Stimulated activated memory B cell treated with anti-CD40 and anti-IgM and Interleukin-4, amounts not matched to agents 10 μg/mL and 1 μg/mL and 100 μg/mL, for 72 hours (primary cell): ENCODE measurements at regions not wholly inside any gene's neighbourhood (a gene's known extent, or its start where the extent isn't known, plus 50 kb on each side); places are given as distances from the start of the nearest gene placed in this dataset.
"Not testable (repeated sequence)": the region's sequence is repeated elsewhere in the genome, so short reads cannot be mapped to it uniquely, and the experiment has no call there.

ENCODE experiments used
- ATAC-seq: fragments of 150-1000 bp; cut with Tn5 transposase; 2 replicates; pipeline ENCODE4 v1.10.0; 2021
- H3K27ac Mint-ChIP-seq: one replicate; pipeline ENCODE4 v1.8.0; 2022; ENCODE audit warnings: mild to moderate bottlenecking, mixed read lengths
- H3K27me3 Mint-ChIP-seq: one replicate; pipeline ENCODE4 v1.8.0; 2022; ENCODE audit warnings: mixed read lengths
- H3K36me3 Mint-ChIP-seq: one replicate; pipeline ENCODE4 v1.8.0; 2022; ENCODE audit warnings: mixed read lengths
- H3K4me1 Mint-ChIP-seq: one replicate; pipeline ENCODE4 v1.8.0; 2022; ENCODE audit warnings: mixed read lengths
- H3K4me3 Mint-ChIP-seq: one replicate; pipeline ENCODE4 v1.8.0; 2022; ENCODE audit warnings: mild to moderate bottlenecking, moderate library complexity, mixed read lengths
- H3K9me3 Mint-ChIP-seq: one replicate; pipeline ENCODE4 v1.8.0; 2022; ENCODE audit warnings: mixed read lengths

DNA sequence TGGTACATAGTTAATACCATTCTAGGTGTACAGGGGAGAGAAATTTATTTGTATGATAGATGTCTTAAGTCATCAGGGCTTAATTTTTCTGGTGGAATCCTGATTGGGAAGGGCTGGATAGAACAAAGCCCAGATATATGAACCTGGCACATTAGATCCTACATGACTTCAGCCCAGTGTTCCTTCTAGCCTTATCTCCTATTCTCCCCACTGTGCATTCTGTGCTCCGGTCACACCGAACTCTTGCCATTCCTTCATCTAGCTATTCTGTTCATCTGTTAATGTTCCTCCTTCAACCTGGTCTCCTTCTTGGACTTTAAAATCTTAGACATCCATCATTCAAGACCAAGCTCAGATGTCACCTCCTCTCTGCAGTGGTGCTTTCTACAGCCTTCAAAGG, 68.9 kb upstream of the EED start:
- Mint-ChIP-seq H3K4me1 (peaks cover 13% of the 10 kb centered on the region), H3K9me3 (no peaks in the 10 kb centered on the region), H3K36me3 (no peaks in the 10 kb centered on the region), H3K4me3 (no peak overlapping the region), H3K27ac (no peak overlapping the region), H3K27me3 (no peaks in the 10 kb centered on the region)
- no peak for ATAC-seq

DNA sequence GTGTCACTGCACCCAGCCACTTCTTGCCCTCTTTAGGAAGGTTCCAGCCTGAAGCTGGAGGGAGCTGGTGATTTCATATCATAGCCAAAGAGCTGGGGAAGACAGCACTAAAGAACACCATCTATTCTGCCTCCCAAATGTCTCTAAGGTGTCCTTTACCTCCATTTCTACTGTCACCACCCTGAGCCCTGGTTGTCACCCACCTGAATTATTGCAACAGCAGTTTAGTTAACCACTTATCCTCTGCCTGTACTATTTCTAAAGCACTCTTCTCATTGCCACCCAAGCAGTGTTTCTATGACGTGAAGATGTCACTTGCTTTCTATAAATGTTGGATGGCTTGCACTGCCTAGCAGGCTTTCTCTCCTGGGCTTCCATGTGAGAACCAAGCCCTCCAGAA, 69.4 kb upstream of the EED start:
- H3K36me3 Mint-ChIP-seq: no peaks in the 10 kb centered on the region
- no peak overlapping the region for H3K4me3 Mint-ChIP-seq
- H3K9me3 Mint-ChIP-seq: no peaks in the 10 kb centered on the region
- peaks cover 13% of the 10 kb centered on the region for H3K4me1 Mint-ChIP-seq
- ATAC-seq: no peak
- no peak overlapping the region for H3K27ac Mint-ChIP-seq
- no peaks in the 10 kb centered on the region for H3K27me3 Mint-ChIP-seq

DNA sequence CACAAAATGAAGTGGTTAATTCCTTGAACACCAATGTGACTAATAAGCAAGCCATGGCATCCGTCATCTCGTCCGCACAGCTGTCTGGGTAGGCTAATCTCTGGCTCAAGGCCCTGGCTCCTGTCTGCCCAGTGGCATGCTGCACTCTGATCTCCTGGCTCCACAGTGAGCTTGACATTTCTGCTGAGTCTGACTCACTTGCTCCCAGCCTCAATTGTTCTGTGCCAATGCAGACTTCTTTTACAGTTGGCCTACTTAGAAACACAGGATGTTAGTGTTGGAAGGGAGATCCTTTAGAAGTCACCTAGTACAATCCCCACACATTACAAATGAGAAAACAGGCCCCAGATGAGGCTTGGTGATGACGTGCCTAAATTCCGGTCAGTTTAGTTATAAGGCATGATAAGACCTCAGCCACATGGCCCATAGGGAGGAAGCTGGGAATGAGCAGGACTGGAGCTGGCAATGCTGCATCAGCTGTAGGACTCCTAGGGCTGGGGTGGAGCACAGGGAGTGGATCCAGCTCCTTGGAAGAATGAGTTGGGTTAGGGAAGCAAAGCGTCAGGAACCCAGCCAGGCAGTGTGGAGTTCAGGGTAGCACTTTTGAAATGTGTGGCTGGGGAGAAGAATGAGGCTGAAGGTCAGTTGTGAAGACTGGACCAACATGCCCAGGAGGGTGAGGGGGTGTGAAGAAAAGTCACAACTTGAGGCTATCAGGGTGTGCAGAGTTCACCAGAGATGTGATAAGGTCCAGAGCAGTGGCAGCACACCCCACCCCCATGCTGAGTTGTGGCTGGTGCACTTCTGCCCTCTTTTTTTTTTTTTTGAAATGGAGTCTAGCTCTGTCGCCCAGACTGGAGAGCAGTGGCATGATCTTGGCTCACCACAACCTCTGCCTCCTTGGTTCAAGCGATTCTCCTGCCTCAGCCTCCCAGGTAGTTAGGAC, 70.2 kb upstream of the EED start:
- no peak overlapping the region for H3K27ac Mint-ChIP-seq
- H3K9me3 Mint-ChIP-seq: no peaks in the 10 kb centered on the region
- H3K4me1 Mint-ChIP-seq: peaks cover 13% of the 10 kb centered on the region
- no peak for ATAC-seq
- H3K27me3 Mint-ChIP-seq: no peaks in the 10 kb centered on the region
- H3K4me3 Mint-ChIP-seq: no peak overlapping the region
- no peaks in the 10 kb centered on the region for H3K36me3 Mint-ChIP-seq

DNA sequence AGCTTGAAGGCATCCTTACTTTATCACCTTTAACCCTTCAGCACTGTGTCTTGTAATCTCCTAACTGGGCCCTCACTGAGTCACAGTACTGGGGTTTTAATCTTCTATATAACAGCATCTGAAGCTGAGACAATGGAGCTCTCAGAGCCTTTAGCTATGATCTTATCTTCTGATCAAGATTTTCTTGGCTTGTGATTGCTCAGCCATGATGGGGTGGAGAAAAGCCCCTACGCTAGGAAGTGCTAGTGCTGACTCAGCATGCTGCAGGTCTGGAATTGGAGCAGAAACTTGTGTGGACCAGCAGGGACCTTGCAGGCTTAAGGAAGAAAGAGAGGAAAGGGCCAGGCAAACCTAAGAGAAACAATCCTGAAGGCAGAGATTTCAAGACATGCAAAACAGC, 71.7 kb upstream of the EED start:
- H3K36me3 Mint-ChIP-seq: no peaks in the 10 kb centered on the region
- ATAC-seq: no peak
- H3K27ac Mint-ChIP-seq: no peak overlapping the region
- H3K27me3 Mint-ChIP-seq: no peaks in the 10 kb centered on the region
- no peaks in the 10 kb centered on the region for H3K9me3 Mint-ChIP-seq
- no peak overlapping the region for H3K4me3 Mint-ChIP-seq
- H3K4me1 Mint-ChIP-seq: peaks cover 13% of the 10 kb centered on the region

DNA sequence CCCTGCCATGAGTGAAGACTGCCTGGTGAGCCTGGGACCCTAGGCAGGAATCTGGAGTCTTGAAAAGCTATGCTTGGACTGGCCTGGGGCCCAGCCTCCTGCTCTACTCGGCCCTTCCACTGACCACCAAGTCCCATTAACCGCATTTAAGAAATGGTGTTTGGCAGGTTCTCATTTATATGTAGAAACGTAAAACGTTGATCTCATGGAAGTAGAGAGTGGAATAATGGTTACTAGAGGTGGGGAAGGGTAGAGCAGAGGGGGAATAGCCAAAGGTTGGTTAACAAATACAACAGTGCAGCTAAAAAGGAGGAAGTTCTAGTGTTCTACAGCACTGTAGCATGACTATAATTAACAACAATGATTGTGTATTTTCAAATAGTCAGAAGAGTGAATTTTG, 72.9 kb upstream of the EED start:
- no peaks in the 10 kb centered on the region for H3K9me3 Mint-ChIP-seq
- peaks cover 8% of the 10 kb centered on the region for H3K4me1 Mint-ChIP-seq
- no peaks in the 10 kb centered on the region for H3K36me3 Mint-ChIP-seq
- no peak overlapping the region for H3K27ac Mint-ChIP-seq
- H3K4me3 Mint-ChIP-seq: no peak overlapping the region
- no peaks in the 10 kb centered on the region for H3K27me3 Mint-ChIP-seq
- ATAC-seq: no peak

DNA sequence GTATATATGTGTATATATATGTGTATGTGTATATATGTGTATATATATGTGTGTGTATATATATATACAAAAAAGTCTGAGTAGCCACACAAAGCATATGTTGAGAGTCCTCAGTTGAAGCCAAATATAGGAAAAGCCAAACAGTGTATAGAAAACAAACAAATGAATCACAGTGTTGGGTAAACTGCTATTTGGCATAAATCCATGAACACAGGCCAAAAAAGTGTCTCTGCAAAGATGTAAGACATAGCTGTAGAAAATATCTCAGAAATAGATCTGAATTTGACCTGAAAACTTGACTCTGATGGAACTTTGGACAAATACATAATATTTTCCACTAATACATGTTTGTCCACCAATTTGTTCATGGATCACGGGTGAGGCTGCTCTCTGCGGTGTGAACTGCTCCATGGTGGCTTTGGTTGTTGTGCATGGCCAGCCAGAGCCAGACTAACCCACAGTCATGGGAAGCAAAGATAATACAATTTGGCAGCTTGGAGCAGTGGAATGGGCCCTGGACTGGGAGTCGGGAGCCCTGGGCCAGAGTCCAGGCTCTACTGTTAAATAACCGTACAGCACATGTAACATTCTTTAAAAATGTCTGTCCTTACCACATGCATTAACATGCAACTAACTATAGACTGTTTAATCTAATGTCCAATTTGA, 76.9 kb upstream of the EED start:
- no peak for ATAC-seq
- Mint-ChIP-seq H3K27ac (no peak overlapping the region), H3K4me3 (no peak overlapping the region), H3K27me3 (no peaks in the 10 kb centered on the region), H3K9me3 (no peaks in the 10 kb centered on the region), H3K36me3 (no peaks in the 10 kb centered on the region), H3K4me1 (no peaks in the 10 kb centered on the region)

DNA sequence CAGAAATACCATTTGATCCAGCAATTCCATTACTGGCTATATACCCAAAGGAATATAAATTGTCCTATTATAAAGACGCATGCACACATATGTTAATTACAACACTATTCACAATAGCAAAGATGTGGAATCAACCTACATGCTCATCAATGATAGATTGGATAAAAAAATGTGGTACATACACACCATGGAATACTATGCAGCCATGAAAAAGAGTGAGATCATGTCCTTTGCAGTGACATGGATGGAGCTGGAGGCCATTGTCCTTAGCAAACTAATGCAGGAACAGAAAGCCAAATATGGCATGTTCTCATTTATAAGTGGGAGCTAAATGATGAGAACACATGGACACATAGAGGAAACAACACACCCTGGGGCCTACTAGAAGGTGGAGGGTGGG, 78.3 kb upstream of the EED start:
- not testable (repeated sequence) for H3K36me3 Mint-ChIP-seq, H3K27me3 Mint-ChIP-seq, H3K9me3 Mint-ChIP-seq, ATAC-seq, H3K27ac Mint-ChIP-seq, H3K4me3 Mint-ChIP-seq
- H3K4me1 Mint-ChIP-seq: peaks cover 12% of the 10 kb centered on the region

DNA sequence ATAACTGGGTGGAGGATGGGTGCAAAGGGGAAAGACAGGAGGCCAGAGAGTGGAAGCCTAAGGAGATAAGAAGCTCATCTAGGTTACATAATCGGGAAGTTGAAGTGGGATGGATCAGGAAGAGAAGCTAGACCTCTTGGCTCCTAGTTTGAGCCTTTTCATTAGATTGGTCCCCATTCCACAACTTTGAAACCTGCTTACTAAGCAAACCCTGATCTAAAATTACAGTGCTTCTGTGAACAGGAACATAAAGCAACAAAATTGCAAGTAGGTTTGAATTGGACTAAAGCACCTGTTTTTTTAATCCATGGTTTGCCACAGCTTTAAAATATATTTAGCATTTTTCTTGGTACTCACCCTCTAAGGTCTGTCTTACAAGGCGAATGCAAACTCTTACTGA, 80.4 kb upstream of the EED start:
- Mint-ChIP-seq H3K9me3 (no peaks in the 10 kb centered on the region), H3K36me3 (no peaks in the 10 kb centered on the region), H3K27me3 (no peaks in the 10 kb centered on the region), H3K4me3 (no peak overlapping the region), H3K4me1 (peaks cover 27% of the 10 kb centered on the region), H3K27ac (no peak overlapping the region)
- no peak for ATAC-seq

DNA sequence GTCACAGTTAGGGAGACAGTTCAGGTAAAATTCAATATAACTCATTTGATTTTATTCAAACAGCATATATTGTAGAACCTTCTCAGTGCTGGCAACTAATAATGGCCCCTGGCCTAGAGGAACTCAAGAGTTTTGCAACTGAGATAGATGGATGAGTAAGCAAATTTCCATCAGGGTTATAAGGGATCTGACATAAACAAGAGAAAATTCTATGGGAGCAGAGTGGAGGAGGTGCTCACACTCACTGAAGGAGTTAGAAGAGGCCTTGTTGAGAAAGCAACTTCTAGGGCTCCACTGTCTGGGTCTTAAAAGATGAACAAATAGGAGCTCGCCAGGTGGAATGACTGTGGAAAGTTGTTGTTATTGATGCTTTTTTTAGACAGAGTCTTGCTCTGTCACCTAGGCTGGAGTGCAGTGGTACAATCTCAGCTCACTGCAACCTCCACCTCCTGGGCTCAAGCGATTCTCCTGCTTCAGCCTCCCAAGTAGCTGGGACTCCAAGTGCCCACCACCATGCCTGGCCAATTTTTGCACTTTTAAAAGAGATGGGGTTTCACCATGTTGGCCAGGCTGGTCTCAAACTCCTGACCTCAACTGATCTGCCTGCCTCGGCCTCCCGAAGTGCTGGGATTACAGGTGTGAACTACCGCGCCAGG, 81.2 kb upstream of the EED start:
- H3K27ac Mint-ChIP-seq: peak overlapping the region; percentile 13
- not testable (repeated sequence) for H3K27me3 Mint-ChIP-seq, H3K9me3 Mint-ChIP-seq, ATAC-seq, H3K36me3 Mint-ChIP-seq, H3K4me3 Mint-ChIP-seq
- peaks cover 27% of the 10 kb centered on the region for H3K4me1 Mint-ChIP-seq

DNA sequence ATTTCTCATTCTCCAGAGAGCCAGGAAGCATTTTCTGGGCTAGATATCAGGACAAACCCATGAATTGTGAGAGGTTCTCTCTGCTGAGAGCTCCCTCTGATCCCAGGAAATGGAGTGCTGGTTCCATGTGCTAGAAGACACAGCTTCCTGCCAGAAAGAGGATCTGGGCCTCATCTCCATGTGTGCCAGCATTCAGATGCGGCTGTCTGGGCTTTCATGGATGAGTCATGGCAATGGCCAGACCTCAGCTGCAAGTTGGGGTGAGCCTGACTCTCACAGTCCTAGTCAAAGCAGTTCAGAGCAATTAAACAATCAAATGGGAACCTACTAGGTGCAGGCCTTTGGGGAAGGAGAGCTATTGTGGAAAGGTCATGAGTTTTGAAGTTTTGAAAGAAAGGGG, 82.3 kb upstream of the EED start:
- no peaks in the 10 kb centered on the region for H3K9me3 Mint-ChIP-seq
- peak; percentile 52 for ATAC-seq

DNA sequence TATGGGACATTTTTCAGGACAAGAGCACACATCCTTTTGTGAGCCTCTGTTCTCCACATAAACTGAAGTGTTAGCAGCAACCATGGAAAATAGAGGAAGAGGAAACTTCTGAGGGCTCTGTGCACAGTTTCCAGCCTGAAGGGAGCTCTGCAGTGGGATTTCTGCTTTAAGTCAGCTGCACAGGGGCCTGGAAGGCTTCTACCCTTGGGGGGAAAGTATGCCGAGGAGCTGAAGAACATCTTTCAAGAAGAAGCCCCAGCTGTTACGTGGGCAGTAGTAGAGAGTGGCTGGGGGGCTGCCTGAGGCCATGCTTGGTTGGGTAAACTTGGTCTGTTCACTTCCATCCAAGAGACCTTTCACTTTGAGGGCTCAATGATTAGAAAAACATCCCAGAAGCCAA, 82.7 kb upstream of the EED start:
- Mint-ChIP-seq H3K4me3 (no peak overlapping the region), H3K27me3 (no peaks in the 10 kb centered on the region), H3K27ac (peak overlapping the region; percentile 74), H3K9me3 (no peaks in the 10 kb centered on the region), H3K36me3 (no peaks in the 10 kb centered on the region), H3K4me1 (peaks cover 27% of the 10 kb centered on the region)
- no peak for ATAC-seq

More for the DNA sequence above, 82.3 kb upstream of the EED start:
- H3K27ac Mint-ChIP-seq: peak overlapping the region; percentile 74
- H3K36me3 Mint-ChIP-seq: no peaks in the 10 kb centered on the region
- no peaks in the 10 kb centered on the region for H3K27me3 Mint-ChIP-seq
- H3K4me3 Mint-ChIP-seq: no peak overlapping the region
- H3K4me1 Mint-ChIP-seq: peaks cover 27% of the 10 kb centered on the region

DNA sequence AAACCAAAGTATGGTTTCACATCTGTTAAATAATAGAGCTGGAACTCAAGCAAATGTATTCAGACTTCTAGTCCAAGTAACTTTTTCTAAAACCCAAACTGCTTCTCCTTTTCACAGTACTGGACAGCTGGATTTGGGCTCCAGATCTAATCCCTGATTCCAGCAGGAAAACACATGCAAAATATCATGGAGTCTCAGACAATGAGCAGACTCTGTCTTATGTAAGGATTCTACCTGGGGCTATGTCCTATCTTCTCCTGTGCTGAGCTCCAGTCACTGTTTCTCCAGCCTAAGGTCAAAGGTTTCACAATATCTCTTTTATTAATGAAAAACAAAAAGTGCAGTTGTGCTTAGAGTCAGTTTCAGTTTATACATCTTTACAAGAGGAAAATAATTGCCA, 83.2 kb upstream of the EED start:
- Mint-ChIP-seq H3K27ac (peak overlapping the region; percentile 74), H3K36me3 (no peaks in the 10 kb centered on the region), H3K4me3 (no peak overlapping the region), H3K4me1 (peaks cover 32% of the 10 kb centered on the region), H3K27me3 (no peaks in the 10 kb centered on the region), H3K9me3 (no peaks in the 10 kb centered on the region)
- ATAC-seq: no peak

DNA sequence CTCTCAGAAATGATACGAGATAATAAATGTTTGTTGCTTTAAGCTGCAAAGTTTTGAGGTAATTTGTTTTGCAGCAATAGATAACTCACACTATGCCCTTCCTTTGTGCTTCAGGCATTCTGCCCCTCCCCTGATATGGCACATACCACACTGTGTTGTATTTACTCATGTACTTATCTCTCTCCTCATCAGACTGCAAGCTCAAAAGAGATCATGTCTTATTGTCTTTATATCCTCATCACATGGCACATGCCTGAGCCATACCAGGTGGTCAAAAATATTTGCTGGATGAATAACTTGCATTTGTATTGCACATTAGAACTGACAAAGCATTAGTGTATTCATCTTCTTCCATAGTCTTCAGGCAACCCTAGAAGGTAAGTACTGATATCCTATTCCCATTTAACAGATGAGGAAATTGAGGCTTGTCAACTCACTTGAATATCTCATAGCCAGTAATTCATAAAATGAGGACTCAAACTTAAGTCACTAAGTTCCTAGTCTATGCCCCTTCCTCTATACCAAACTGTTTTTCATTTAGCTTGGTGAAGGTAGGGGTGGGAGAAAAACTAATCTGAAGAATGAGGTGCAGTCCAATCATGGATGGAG, 83.9 kb upstream of the EED start:
- Mint-ChIP-seq H3K36me3 (no peaks in the 10 kb centered on the region), H3K27ac (no peak overlapping the region), H3K27me3 (no peaks in the 10 kb centered on the region), H3K4me1 (peaks cover 34% of the 10 kb centered on the region), H3K9me3 (no peaks in the 10 kb centered on the region), H3K4me3 (no peak overlapping the region)
- no peak for ATAC-seq

DNA sequence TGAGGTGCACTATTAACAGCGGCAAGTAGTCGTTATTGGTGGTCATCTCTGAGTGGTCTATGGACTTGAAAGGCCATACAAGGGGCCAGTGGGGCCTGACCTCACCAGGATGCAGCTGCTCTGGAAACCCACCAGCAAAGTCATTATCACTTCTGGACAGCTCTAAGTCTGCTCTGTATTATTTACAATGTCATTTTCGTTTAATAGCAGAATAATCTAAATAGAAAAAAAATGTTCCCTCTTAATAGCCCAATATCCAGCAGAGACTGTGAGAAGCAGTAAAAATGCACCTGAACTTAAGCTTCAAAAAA, 85.0 kb upstream of the EED start:
- no peak overlapping the region for H3K4me3 Mint-ChIP-seq
- ATAC-seq: no peak

DNA sequence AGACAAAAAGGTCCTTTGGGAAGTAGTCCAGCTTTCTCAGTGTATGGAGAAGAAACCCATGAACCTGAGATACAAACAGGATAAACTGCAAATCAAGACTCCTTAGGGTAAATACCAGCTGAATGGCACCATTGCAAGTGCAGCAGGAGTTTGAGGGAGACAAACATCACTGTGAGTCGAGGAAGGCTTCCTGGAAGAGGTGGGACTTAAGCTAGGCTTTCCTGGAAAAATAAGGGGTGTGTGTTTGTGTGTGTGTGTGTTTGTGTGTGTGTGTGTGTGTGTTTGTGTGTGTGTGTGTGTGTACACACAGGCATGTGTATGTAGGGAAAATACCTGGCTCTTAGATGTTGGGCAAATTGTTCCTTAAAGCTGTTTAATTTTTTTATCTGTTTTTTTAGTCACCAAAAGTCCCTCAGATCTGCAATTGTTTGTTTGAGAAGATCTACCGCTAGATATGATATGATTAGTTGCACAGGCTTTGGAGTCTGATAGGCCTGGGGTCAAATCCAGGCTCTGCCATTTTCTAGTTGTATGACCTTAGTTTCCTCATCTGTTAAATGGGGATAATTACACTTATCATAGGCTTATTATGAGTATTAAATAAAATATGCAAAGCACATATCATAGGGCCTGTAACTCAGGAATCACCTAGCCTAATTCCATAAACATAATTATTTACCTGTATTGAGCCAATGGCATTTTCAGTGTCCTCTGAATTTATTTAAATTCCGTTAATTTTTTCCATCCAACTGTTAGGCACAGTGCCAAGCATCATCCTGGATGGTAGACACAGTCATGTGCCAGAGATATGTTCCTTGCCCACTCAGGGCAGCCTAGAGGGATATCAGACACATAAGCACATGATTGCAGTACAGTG, 85.6 kb upstream of the EED start:
- Mint-ChIP-seq H3K27ac (peak overlapping the region; percentile 71), H3K9me3 (no peaks in the 10 kb centered on the region), H3K27me3 (no peaks in the 10 kb centered on the region), H3K36me3 (no peaks in the 10 kb centered on the region), H3K4me1 (peaks cover 34% of the 10 kb centered on the region), H3K4me3 (no peak overlapping the region)
- ATAC-seq: no peak

More for the DNA sequence above, 85.0 kb upstream of the EED start:
- Mint-ChIP-seq H3K4me1 (peaks cover 34% of the 10 kb centered on the region), H3K27me3 (no peaks in the 10 kb centered on the region), H3K36me3 (no peaks in the 10 kb centered on the region), H3K9me3 (no peaks in the 10 kb centered on the region), H3K27ac (peak overlapping the region; percentile 71)
